GM12872 (cell line): ENCODE measurements at regions not wholly inside any gene's neighbourhood (a gene's known extent, or its start where the extent isn't known, plus 50 kb on each side); places are given as distances from the start of the nearest gene placed in this dataset.

Experiments
- TF ChIP-seq, protein P1 (sequence below): IDR thresholded peaks from 3 replicates; pipeline ENCODE4 v1.5.1; 2011; ENCODE audit warnings: low read depth, mild to moderate bottlenecking, low read length, moderate library complexity; ENCODE audit not compliant: insufficient read depth

DNA sequence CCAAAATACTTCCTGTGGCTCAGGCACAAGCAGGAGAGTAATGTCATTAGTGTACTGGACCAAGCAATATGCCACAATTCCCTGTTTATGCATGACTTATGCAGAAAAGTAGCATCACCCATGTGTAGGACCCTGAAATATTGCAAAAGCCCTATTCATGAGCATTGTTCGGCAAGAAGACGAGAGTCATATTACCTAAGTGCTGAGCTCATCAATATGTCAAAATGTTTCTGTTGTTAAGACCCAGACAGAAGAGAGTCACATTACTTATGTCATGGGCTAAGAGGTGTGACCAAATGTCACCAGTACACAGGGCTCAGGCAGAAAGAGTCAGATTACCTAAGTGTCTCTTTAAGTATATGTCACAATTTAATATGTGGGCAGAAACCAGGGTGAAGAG, 1172.6 kb upstream of the AMELY start:
- TF ChIP-seq, protein P1, sequence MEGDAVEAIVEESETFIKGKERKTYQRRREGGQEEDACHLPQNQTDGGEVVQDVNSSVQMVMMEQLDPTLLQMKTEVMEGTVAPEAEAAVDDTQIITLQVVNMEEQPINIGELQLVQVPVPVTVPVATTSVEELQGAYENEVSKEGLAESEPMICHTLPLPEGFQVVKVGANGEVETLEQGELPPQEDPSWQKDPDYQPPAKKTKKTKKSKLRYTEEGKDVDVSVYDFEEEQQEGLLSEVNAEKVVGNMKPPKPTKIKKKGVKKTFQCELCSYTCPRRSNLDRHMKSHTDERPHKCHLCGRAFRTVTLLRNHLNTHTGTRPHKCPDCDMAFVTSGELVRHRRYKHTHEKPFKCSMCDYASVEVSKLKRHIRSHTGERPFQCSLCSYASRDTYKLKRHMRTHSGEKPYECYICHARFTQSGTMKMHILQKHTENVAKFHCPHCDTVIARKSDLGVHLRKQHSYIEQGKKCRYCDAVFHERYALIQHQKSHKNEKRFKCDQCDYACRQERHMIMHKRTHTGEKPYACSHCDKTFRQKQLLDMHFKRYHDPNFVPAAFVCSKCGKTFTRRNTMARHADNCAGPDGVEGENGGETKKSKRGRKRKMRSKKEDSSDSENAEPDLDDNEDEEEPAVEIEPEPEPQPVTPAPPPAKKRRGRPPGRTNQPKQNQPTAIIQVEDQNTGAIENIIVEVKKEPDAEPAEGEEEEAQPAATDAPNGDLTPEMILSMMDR, result no peak

DNA sequence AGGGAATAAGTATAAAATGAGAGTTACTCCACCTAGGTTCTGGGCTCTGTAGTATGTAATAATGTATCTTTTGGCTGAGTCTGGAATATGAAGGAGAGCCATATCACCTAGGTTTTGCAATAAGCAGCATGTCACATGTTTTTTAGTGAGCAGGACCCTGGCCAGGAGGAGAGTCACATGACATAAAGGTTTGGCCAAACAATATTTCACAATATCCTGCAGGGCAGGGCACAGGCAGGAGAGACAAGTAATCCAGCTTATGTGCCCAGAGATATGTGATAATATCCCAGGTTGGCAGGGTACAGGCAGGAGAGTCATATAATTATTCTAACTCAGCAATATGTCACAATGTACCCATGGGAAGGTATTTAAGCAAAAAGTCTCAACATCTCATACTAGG, 1169.6 kb upstream of the AMELY start:
- TF ChIP-seq, protein P1, result no peak

DNA sequence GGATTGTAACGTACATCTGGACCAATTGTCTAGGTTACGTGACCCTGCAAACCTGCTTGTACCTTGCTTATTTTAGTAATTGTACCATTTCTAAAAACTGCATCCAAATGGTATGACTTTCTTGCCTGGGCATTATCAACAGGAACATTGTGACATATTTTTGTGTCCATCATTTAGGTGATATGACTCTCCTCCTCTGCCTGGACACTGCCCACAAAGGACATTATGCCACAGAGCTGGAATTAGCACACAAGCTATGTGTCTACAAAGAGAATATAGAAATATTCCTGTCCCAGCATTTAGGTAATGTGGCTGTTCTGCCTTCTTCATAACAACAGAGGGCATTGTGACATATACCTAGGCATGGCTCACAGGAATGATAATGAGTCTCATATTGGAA, 1153.7 kb upstream of the AMELY start:
- TF ChIP-seq, protein P1, result no peak

DNA sequence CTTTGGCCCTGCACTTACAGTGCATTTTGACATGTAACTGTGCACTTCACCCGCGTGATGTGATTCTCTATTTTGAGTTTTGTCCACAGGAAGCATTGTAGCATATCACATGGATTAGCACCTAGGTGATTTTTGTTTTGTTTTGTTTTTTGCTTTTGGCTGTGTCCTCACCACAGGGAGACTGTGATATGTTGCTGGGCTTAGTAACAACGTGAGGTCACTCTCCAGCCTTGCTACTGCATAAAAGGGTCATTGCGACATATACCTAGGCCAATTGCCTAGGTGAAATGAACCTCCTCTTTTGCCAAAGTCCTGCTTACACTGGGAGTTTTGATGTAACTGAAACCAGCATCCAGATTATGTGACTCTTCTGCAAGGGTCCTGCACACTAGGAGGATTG, 1152.9 kb upstream of the AMELY start:
- TF ChIP-seq, protein P1, result no peak

DNA sequence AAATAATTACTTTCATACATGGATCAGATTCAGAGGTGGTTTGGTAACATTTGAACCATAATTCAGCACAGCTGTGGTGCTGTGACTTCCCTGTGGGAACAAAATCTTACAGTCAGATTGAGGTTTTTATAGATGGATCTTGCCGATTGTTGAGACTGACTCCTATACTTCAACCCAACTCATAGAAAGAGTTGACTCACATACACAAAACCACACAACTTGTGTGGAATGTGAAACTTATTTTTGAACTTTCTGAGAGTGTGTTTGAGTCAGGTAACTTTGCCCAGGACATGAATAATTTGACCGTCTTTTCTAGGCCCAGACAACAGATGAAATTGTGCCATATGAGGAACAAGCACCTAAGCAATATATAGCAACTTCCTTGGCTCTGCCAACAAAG, 1152.4 kb upstream of the AMELY start:
- TF ChIP-seq, protein P1, result no peak

DNA sequence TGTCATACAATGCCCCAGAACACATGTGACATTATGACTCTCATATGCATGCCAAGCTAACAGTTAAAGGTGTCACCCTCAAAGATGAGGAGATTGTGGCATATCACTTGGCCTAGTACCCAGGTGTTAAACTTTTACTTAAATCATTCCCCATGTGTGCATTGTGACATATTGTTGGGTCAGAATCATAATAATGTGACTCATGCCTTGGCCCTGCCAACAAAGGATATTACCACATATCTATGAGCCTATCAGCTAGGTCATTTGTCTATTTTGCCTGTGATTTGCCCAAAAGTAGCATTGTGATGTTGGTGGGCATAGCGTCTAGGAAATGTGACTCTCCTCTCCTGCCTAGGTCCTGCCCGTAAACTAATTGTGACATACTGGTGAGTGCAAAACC, 1147.1 kb upstream of the AMELY start:
- TF ChIP-seq, protein P1, result no peak

DNA sequence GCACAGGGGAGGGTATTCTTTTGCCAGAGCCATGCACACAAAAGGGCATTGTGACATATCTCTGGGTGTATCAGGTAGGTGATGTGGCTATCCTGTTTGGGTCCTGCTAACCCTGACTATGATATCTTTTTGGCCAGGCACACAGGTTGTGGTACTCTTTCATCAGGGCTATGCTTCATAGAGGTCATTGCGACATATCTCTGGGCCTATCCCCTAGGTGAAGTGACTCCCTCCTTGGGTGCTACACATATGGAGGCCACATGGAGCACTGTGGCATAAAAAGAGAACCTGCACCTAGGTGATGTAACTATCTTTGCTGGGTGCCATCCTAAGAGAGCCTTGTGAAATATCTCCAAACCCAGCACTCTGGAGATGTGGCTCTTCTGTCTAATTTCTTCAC, 1139.8 kb upstream of the AMELY start:
- TF ChIP-seq, protein P1, result no peak

DNA sequence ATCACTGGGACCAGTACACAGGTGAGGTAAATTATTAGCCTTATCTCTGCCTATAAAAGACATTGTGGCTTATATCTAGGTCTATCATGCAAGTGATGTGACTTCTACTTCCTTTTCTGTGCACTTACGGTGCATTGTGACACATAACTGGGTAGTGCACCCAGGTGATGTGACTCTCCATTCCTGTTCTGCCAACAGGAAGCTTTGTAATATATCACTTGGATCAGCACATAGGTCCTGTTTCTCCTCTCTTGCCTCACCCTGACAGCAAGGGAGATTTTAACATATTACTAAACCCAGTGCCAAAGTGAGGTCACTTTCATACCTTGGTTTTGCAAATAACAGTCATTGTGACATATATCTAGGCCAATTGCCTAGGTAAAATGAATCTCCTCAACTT, 1129.7 kb upstream of the AMELY start:
- TF ChIP-seq, protein P1, result no peak
